ENCODE measurements at regions not wholly inside any gene's neighbourhood (a gene's known extent, or its start where the extent isn't known, plus 50 kb on each side); places are given as distances from the start of the nearest gene placed in this dataset.

GRCh38 chr16:82567175-82567574, 59.6 kb upstream of the CDH13 start:
- no peak for DNase-seq (ENCODE audit: low read depth)

- no peak for DNase-seq (ENCODE audit: low read depth)
Observed at GRCh38 chr16:82563401-82563800, 63.4 kb upstream of the CDH13 start.

- no peak for DNase-seq (ENCODE audit: low read depth)
Observed at GRCh38 chr16:82562183-82562683, 64.5 kb upstream of the CDH13 start.

DNA sequence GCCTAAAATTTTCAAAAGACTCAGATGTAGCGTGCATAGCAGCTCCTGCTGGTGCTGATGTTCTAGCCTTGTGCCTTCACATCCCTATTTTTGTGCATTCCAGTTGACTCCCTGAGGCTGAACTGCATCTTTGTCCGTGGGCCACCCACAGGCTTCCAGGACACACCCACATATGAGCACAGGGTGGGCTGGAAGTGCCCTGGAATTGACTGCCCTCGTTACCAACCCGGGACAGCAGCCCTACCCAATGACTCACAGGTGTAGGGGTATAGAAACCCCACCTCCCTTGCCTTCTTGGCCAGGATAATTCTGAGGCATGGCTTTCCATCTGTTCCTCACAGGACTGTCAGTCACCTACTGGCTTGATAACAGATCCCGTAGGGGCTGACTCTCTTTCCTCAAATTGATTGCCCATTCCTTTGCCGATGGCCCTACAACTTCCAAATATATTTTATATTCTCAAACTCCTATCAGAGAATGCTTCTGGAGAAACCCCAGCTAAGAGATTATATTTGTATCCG, 65.9 kb upstream of the CDH13 start:
- DNase-seq (ENCODE audit: low read depth), result no peak

- DNase-seq (ENCODE audit: low read depth), result no peak
Observed at GRCh38 chr16:82544378-82545160, 82.2 kb upstream of the CDH13 start.

DNA sequence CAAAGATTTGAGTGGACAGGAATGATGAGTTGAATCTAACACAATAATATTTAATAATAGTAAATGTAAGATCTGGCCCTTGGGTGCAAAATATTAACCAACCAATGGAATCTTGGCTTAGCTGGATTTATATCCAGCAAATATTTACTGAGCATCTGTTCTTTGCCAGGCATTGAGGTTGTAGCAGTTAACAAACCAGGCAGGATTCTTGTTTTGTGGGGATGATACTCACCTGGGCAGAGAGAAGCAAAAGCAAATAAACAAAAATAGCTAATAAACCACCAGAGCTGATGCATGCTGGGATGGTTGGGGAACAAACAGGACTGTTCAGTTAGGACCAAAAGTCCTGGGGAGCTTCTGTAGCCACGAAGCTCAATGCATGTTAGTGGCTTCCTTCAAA, 84.1 kb upstream of the CDH13 start:
- no peak for DNase-seq (ENCODE audit: low read depth)

- DNase-seq (ENCODE audit: low read depth), result no peak
Observed at GRCh38 chr16:82541103-82541502, 85.7 kb upstream of the CDH13 start.

DNA sequence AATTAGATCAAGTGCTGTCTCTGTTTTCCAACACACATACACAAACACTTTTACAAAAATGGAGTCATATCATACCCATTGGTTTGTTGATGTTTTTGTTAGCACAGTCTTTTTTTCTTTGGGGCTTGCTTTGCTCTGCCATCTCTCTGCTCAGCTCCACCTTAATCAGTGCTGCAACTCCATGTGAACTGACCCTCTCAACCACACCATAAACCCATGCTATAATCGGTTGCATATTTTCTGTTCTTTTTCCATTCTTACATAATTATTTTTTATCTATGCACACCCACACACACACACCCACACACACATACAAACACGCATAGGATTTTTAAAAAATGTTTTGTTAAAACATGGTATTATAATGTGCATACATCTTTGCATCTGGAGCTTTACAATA, 91.0 kb upstream of the CDH13 start:
- DNase-seq (ENCODE audit: low read depth), result no peak

DNA sequence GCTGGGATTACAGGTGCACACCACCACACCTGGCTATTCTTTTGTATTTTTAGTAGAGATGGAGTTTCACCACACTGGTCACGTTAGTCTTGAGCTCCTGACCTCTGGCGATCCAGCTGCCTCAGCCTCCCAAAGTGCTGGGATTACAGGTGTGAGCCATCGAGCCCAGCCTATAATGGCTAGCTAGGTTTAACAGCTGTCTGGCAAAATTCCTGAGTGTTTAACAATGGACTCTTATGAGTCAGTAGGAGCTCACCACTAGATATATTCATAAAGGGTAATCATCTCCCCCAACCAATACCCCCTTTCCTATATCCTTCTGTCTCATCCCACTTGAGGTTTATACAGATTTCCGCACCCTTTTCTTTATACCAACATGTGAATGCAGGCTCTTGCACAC, 91.5 kb upstream of the CDH13 start:
- no peak for DNase-seq (ENCODE audit: low read depth)

DNA sequence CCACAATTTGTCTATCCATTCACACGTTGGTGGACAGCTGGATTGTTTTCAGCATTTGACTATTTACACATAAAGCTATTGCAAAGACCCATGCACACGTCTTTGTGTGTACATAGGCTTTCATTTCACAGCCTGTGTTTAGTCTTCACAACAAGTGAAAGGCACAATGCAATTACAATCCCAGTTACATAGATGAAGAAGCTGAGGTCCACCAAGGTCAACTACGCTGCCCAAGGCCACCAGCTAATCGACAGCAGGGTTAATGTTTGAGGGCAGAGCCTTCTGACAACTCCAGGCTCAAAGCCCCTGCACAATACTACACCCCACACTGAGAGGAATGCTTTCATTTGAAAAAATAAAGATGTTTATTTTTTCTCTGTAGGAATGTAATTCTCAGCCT, 93.6 kb upstream of the CDH13 start:
- DNase-seq (ENCODE audit: low read depth), result no peak

- DNase-seq (ENCODE audit: low read depth), result no peak
Observed at GRCh38 chr16:82530883-82531282, 95.9 kb upstream of the CDH13 start.

GRCh38 chr16:82527101-82527500, 99.7 kb upstream of the CDH13 start:
- no peak for DNase-seq (ENCODE audit: low read depth)

DNA sequence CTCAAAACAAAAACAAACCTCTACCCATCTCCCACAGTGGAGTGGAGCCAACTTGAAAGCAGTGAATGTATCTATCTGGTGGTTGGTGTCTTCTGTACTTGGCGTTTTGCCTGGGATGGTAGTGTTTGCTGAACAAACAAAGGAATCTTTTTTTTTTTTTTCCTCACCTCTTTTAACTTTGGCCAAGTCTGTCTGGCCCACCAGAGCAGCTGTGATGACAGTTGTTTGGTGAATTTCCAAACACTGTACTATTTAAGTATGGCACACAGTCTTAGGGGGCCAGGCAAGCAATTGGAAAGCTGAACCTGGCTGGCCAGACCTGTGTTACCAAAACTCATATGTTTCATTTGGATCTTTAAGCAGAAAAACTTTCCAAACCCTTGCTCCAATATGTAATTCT, 101.8 kb upstream of the CDH13 start:
- DNase-seq (ENCODE audit: low read depth), result no peak

DNA sequence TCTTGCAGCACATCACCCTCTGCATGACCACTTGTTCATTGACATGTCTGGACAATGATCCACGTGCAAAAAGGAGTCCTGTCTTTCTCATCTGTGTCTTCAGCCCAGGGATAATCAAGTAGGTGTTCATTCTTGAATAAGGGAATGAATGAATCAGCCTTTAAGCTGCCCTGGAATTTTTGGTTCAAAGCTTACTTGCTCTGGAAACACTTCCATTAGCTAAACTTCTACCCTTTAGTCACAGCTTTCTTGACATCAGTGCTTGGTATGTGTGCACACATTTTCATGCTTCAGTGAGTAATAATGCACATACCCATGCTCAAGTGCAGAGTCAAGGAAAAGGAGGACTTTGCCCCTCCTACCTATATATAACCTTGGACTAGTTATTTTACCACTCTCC, 103.0 kb upstream of the CDH13 start:
- no peak for DNase-seq (ENCODE audit: low read depth)

DNA sequence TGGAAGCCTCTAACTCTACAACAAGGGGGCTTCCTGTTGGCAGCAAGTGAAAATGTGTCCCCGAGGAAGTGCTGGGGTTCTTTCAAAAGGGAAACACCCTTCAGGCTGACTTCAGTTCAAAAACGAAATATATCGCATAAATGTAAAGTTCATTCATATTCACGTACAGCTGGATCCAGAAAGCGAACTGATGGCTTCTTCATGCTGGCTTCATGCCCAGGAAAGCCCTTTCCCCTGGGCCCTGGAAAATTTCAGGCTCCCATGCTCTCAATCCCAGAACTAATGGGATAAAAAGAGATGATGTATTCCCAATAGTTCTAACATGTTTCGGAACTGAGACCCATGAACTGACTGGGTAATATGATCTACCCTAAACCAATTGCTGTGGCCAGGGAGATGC, 104.7 kb upstream of the CDH13 start:
- DNase-seq (ENCODE audit: low read depth), result no peak

- no peak for DNase-seq (ENCODE audit: low read depth)
Observed at GRCh38 chr16:82518811-82519210, 108.0 kb upstream of the CDH13 start.

DNA sequence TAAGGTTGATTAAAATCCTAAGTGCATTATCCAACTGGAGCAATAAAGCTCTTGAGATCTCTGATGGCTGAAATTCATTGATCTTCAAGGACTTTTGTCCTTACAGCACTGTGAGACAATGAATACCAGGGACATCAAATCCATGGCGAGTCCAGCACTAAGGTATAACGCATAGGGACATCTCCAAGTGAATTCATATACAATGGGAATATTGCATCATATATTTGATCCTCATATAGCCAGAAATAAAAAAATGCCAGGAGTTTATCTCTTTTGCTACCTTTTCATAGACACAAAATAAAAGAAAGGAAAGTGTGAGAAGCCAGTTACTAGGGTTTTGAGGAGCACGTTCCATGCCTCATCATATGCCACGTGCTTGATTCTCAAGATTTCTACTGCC, 112.5 kb upstream of the CDH13 start:
- DNase-seq (ENCODE audit: low read depth), result no peak

DNA sequence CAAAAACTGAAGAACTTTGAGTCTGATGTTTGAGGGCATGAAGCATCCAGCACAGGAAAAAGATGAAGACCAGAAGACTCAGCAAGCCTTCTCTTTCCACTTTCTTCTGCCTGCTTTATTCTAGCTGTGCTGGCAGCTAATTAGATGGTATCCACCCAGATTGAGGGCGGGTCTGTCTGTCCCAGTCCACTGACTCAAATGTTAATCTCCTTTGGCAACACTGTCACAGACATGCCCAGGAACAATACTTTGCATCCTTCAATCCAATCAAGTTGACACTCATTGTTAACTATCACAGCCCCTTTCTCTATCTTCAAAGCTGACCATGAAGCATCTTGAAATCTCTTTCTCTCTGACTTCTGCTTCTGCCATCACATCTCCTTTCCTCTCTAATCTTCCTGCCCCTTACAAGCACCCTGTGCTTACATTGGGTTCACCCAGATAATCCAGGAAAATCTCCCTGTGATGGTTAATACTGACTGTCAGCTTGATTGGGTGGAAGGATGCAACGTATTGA, 115.9 kb upstream of the CDH13 start:
- no peak for DNase-seq (ENCODE audit: low read depth)

GRCh38 chr16:82509691-82510430, 116.9 kb upstream of the CDH13 start:
- DNase-seq (ENCODE audit: low read depth), result no peak

GRCh38 chr16:82506692-82507670, 119.8 kb upstream of the CDH13 start:
- peak; percentile 3 for DNase-seq (ENCODE audit: low read depth)

DNA sequence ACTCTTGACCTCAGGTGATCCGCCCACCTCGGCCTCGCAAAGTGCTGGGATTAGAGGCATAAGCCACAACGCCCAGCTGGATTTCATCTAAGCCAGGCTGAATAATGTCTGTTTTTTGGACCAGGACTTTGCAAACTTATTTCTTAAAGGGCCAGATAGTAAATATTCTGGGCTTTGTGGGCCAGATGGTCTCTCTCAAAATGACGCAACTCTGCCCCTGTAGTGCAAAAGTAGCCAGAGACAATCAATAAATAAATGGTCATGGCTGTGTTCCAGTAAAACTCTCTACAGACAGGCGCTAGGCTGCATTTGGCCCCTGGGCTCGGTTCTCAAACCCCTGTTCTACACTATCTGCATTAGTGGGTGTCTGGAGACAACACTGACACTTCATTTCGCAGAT, 121.9 kb upstream of the CDH13 start:
- no peak for DNase-seq (ENCODE audit: low read depth)

GRCh38 chr16:82499302-82499701, 127.5 kb upstream of the CDH13 start:
- DNase-seq (ENCODE audit: low read depth), result no peak
